Uterus (tissue), 3 donors: ENCODE measurements at regions not wholly inside any gene's neighbourhood (a gene's known extent, or its start where the extent isn't known, plus 50 kb on each side); places are given as distances from the start of the nearest gene placed in this dataset.
A peak's percentile ranks its signal among the peaks of the same experiment; 100 is the strongest.

Source experiments
- DNase-seq, 2 donors: peaks; one replicate each; pipeline ENCODE4 v3.0.0-alpha.2; 2019 to 2020
- H3K27ac ChIP-seq, 2 donors: fragments of 200-600 bp; sonication (generic); 1 replicate in 1 of 2; 2 replicates in 1 of 2; pipeline ENCODE4 v1.5.1; 2016 to 2018
- H3K27me3 ChIP-seq, 2 donors: fragments of 200-600 bp; sonication (generic); one replicate each; pipeline ENCODE4 v1.5.1; 2018 to 2019; ENCODE audit warnings: control low read depth in 1 of 2
- H3K36me3 ChIP-seq, 2 donors: fragments of 200-600 bp; sonication (generic); one replicate each; pipeline ENCODE4 v1.5.1; 2019; ENCODE audit warnings: control low read depth in 1 of 2
- H3K4me1 ChIP-seq, 2 donors: fragments of 200-600 bp; sonication (generic); one replicate each; pipeline ENCODE4 v1.5.1; 2018 to 2019; ENCODE audit warnings: control low read depth in 1 of 2
- H3K4me3 ChIP-seq, 2 donors: fragments of 200-600 bp; sonication (generic); 1 replicate in 1 of 2; 2 replicates in 1 of 2; pipeline ENCODE4 v1.5.1; 2018 to 2019; ENCODE audit warnings: mild to moderate bottlenecking in 1 of 2
- H3K9me3 ChIP-seq, 2 donors: fragments of 200-600 bp; sonication (generic); one replicate each; pipeline ENCODE4 v1.5.1; 2019; ENCODE audit warnings: control low read depth in 1 of 2
- POLR2A ChIP-seq, 2 donors: fragments of 450-650 bp; IDR thresholded peaks; one replicate each; pipeline ENCODE4 v1.6.1; 2016; ENCODE audit warnings: antibody characterized with exemption in 2 of 2, mild to moderate bottlenecking in 1 of 2, moderate library complexity in 1 of 2
- intact Hi-C: fragments of 100-400 bp; cut with DNase I; formaldehyde crosslinking; loops from one replicate; pipeline ENCODE4 v1.15.1; 2023; ENCODE audit warnings: low total_unique reads
- TF ChIP-seq, protein P1 (sequence below), 4 experiments: fragments of 200-600 bp in 2 of 4; fragments of 450-650 bp in 2 of 4; sonication (generic) in 2 of 4; IDR thresholded peaks; one replicate each; pipeline ENCODE4 v1.5.1; 2016 to 2019; ENCODE audit warnings: antibody characterized with exemption in 4 of 4, mild to moderate bottlenecking in 2 of 4, moderate library complexity in 1 of 4
- donor health status: DM: yes; HTN: yes; CAD: no.

DNA sequence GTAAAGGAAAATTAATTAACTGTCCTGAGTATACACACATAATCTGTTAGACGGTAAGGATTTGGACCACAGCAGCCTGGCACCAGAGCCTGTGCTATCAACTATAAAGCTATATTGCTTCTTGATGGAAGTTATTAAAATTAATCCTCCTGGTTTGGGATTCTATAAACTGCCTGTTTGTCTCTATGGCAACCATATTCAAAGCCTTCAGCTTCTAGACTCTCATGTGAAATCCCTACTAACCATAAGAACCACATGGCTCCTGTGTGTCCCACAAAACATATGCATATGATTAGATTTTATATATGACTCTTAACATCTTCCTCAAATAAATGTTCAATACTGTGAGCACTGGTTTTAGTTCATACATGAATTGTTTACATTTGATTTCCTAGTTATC, 380.8 kb downstream of the ANKRD50 start:
- no peak for TF ChIP-seq POLR2A (IDR thresholded peaks at IDR 0.05)
- TF ChIP-seq, protein P1, sequence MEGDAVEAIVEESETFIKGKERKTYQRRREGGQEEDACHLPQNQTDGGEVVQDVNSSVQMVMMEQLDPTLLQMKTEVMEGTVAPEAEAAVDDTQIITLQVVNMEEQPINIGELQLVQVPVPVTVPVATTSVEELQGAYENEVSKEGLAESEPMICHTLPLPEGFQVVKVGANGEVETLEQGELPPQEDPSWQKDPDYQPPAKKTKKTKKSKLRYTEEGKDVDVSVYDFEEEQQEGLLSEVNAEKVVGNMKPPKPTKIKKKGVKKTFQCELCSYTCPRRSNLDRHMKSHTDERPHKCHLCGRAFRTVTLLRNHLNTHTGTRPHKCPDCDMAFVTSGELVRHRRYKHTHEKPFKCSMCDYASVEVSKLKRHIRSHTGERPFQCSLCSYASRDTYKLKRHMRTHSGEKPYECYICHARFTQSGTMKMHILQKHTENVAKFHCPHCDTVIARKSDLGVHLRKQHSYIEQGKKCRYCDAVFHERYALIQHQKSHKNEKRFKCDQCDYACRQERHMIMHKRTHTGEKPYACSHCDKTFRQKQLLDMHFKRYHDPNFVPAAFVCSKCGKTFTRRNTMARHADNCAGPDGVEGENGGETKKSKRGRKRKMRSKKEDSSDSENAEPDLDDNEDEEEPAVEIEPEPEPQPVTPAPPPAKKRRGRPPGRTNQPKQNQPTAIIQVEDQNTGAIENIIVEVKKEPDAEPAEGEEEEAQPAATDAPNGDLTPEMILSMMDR (IDR thresholded peaks at IDR 0.05), result no peak
- no peak for DNase-seq
- Histone ChIP-seq H3K4me1 (no peaks in the 10 kb centered on the region), H3K27me3 (no peaks in the 10 kb centered on the region), H3K27ac (no peak overlapping the region), H3K4me3 (no peak overlapping the region), H3K9me3 (no peaks in the 10 kb centered on the region), H3K36me3 (no peaks in the 10 kb centered on the region)
- intact Hi-C loops, result no loop called here

DNA sequence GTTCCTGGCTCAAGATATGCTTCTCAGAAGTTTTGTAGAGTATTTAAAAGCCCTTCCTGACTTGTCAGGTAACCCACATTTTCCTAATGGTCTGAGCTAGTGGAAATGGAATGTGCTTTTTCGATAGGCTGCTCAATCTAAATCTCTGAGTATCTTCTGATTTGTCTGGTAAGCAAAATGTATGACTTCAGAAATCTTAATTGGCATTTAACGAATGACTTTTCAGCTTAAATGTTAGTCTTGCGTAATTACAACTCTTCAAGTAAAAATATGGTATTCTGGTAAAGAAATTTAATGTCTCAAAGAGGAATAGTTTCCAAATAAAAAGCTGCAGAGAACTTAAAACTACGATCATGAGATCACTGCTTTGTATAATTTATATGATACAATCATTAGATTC, 379.1 kb downstream of the ANKRD50 start:
- intact Hi-C loops, result no loop called here
- no peaks in the 10 kb centered on the region for H3K9me3 ChIP-seq

DNA sequence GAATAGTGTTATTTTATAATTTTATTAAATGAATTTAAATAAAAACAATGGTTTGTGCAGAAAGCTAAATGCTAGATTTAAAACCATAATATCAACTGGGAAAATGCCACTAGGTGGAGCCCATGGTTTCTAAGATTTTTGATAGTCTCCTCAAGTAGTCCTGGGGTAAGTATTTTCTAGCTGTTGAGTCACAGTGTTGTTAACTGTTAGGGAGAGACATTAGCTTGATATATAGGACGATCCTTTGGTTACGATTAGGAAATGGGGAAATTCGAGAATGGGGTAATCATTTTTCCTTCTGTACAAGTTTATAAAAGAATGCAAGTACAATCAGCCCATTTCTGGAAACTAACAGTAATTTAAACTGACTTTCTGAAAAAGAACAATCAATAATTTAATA, 378.4 kb downstream of the ANKRD50 start:
- Histone ChIP-seq H3K9me3 (no peaks in the 10 kb centered on the region), H3K4me3 (no peak overlapping the region), H3K4me1 (no peaks in the 10 kb centered on the region), H3K27ac (no peak overlapping the region), H3K36me3 (no peaks in the 10 kb centered on the region), H3K27me3 (no peaks in the 10 kb centered on the region)
- intact Hi-C loops, result no loop called here
- DNase-seq, result no peak
- no peak for TF ChIP-seq POLR2A (IDR thresholded peaks at IDR 0.05)
- TF ChIP-seq, protein P1 (IDR thresholded peaks at IDR 0.05), result peak; percentile 29 to 53 (median 50)

More for the DNA sequence above, 379.1 kb downstream of the ANKRD50 start:
- Histone ChIP-seq H3K27me3 (no peaks in the 10 kb centered on the region), H3K4me3 (no peak overlapping the region), H3K27ac (no peak overlapping the region), H3K36me3 (no peaks in the 10 kb centered on the region), H3K4me1 (no peaks in the 10 kb centered on the region)
- TF ChIP-seq, protein P1 (IDR thresholded peaks at IDR 0.05), result no peak
- TF ChIP-seq POLR2A (IDR thresholded peaks at IDR 0.05), result no peak
- no peak for DNase-seq

DNA sequence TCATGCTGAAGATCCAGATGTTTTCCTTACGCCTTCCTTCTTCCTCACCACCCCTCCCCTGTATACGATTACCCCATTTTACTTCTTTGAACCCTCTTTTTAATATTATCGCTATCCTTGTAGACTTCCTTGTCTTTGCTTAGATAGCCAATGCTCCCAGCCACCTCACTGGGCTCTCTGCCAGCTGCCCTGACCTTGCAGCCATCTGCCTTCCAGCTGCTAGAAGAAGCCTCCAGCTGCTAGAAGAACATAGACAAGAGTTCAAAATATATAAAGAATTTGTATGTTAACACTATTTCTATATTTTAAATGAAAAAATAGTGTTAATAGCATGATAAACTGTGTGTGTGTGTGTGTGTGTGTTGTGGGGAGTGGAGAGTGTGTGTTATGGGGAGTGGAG, 374.7 kb downstream of the ANKRD50 start:
- TF ChIP-seq, protein P1 (IDR thresholded peaks at IDR 0.05), result no peak
- TF ChIP-seq POLR2A (IDR thresholded peaks at IDR 0.05), result no peak
- no peak overlapping the region for H3K27ac ChIP-seq
- no peaks in the 10 kb centered on the region for H3K4me1 ChIP-seq
- no peaks in the 10 kb centered on the region for H3K36me3 ChIP-seq
- H3K4me3 ChIP-seq, result no peak overlapping the region
- H3K9me3 ChIP-seq, result no peaks in the 10 kb centered on the region
- intact Hi-C loops, result no loop called here
- peak in 1 of 2 donors; percentile 20 for DNase-seq
- H3K27me3 ChIP-seq, result no peaks in the 10 kb centered on the region

DNA sequence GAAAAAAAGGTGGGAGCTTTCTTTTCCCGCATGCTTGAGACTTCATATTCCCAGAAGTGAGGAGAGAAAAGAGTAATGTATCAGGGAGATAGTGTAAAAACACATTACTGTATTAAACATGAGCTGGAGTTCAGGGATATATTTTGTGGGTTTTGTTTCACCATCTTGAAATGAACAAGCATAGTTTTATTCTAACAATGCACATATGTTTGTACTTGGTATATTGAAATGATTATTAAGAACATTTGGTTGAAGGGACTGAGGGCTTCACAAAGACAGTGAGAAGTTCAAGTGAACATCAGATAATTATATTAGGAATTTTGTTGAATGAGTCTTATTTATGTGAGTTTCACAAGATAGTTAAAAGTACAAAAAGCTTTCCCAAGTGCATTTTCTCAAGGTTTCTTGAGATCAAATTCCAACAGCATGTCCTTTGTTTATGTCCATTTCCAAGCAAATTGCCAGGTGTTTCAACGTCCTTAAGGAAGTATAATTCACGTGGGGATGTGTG, 368.8 kb downstream of the ANKRD50 start:
- no peak for DNase-seq
- TF ChIP-seq, protein P1 (IDR thresholded peaks at IDR 0.05), result no peak
- TF ChIP-seq POLR2A (IDR thresholded peaks at IDR 0.05), result no peak
- no peak overlapping the region for H3K4me3 ChIP-seq
- H3K36me3 ChIP-seq, result no peaks in the 10 kb centered on the region
- intact Hi-C loops, result no loop called here
- H3K4me1 ChIP-seq, result no peaks in the 10 kb centered on the region
- no peak overlapping the region for H3K27ac ChIP-seq
- no peaks in the 10 kb centered on the region for H3K9me3 ChIP-seq
- H3K27me3 ChIP-seq, result no peaks in the 10 kb centered on the region
